ENCODE measurements at regions not wholly inside any gene's neighbourhood (a gene's known extent, or its start where the extent isn't known, plus 50 kb on each side); places are given as distances from the start of the nearest gene placed in this dataset.

- no peak for DNase-seq (ENCODE audit: low read depth in 2 of 2)
Observed at GRCh38 chr15:62881056-62881455, 161.5 kb upstream of the TPM1 start.

- no peak for DNase-seq (ENCODE audit: low read depth in 2 of 2)
Observed at GRCh38 chr15:62883938-62884479, 158.5 kb upstream of the TPM1 start.

GRCh38 chr15:62886431-62887071 lies 156.0 kb upstream of the TPM1 start:
- no peak for DNase-seq (ENCODE audit: low read depth in 2 of 2)

DNA sequence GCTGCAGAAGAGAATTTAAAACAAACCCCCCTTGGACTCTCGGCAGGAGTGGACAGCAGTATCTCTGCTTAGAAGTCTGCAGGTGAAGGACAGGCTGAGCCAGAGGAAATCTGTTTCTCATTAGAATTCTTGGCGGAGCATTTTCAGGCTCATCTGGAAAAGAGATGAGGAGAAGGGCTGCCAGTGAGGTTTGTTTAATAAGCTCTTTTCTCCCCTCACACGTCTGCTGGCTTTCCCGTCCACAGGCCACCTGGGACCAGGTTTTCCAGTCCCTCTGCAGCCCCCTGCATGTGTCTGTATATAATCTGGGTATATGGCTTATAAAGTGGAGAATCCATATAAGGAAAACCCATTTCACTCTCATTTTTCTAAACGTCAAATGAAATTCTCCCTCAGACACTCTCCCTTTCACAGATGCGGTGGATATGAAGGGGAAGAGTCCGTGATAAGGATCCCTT lies 155.4 kb upstream of the TPM1 start:
- DNase-seq (ENCODE audit: low read depth in 2 of 2) = no peak

DNA sequence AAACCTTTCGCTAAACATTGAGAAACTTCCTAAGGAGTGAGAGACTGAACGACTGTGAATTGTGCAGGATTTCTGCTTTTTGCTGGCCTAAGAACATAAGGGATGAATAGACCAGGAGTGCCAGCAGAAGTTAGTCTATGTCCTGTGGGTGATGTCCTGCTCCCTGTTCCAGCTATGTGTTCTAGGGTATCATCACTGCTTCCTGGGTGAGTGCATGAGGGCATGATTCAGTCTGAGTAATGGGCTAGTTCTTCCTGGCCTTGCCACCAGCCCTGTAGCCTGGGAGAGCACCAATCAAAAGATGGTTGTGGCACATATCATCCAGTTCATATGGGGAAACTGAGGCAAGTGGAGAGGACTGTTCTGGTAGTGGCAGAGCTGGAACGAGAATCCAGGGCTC lies 153.9 kb upstream of the TPM1 start:
- no peak for DNase-seq (ENCODE audit: low read depth in 2 of 2)

DNA sequence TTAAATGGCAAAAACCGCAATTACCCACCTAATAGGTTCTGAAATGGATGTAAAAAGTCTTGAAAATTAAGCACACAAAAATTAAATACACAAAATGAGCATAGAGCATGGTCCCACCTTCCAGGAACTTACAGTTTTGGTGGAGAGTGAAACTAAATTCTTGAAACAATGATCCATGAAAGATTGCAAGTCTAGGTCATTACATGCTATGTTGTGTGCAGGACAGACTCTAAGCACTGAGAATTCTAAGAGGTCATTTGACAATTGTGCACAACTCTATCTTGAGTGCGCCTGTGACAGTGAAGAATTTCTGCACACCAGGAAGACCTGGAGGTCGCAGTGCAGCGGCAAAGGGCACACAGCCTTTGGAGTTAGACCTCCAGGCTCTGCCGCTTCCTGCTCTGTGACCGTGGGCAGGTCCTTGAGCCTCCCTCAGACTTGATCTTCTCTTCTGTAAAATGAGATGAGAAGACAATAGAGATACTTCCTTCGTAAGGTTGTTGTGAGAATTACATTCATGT lies 153.3 kb upstream of the TPM1 start:
- DNase-seq (ENCODE audit: low read depth in 2 of 2) = no peak

- DNase-seq (ENCODE audit: low read depth in 2 of 2) = no peak
Observed at GRCh38 chr15:62889734-62890505, 152.6 kb upstream of the TPM1 start.

DNA sequence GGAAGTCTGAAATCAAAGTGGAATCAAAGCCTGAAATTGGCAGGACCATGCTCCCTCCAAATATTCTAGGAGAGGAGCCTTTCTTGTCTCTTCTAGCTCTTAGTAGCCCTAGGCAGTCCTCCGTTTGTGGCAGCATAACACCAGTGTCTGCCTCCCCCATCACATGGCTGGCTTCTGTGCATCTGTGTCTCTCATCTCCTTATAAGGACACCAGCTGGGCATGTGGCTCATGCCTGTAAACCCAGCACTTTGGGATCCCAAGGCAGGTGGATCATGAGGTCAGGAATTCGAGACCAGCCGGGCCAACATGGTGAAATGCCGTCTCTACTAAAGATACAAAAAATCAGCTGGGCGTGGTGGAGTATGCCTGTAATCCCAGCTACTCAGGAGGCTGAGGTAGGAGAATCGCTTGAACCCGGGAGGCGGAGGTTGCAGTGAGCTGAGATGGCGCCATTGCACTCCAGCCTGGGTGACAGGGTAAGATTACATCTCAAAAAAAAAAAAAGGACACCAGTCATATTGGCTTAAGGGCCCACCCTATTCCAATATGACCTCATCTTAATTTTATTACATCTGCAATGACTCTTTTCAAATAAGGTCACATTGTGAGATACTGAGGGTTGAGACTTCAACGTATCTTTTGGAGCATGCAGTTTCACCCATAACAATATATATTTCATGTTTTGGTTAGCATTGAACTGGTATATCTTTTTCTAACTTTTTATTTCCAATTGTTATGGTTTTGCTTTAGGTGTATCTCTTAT lies 148.0 kb upstream of the TPM1 start:
- DNase-seq (ENCODE audit: low read depth in 2 of 2) = no peak

- no peak for DNase-seq (ENCODE audit: low read depth in 2 of 2)
Observed at GRCh38 chr15:62895139-62895866, 147.2 kb upstream of the TPM1 start.

DNA sequence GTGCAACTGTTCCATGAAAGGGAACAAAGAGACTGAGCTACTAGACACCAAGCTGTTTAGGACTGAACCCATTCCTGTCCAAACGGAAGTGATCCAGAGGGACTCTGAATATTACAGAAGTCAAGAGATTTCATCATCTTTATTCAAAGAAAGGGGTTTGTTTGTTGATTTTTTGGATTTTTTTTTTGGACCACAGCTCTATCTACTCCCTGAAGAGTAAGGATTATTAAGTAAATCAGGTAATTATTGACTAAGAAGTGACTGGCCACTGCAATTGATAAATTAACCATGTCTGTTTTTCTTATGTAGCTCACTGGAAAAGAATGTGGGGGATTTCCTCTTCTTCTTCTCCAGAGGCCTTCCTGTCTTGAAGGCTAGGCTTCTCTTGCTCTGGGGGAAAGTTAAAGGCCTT lies 146.6 kb upstream of the TPM1 start:
- DNase-seq (ENCODE audit: low read depth in 2 of 2) = no peak

GRCh38 chr15:62896380-62896866 lies 146.1 kb upstream of the TPM1 start:
- no peak for DNase-seq (ENCODE audit: low read depth in 2 of 2)

DNA sequence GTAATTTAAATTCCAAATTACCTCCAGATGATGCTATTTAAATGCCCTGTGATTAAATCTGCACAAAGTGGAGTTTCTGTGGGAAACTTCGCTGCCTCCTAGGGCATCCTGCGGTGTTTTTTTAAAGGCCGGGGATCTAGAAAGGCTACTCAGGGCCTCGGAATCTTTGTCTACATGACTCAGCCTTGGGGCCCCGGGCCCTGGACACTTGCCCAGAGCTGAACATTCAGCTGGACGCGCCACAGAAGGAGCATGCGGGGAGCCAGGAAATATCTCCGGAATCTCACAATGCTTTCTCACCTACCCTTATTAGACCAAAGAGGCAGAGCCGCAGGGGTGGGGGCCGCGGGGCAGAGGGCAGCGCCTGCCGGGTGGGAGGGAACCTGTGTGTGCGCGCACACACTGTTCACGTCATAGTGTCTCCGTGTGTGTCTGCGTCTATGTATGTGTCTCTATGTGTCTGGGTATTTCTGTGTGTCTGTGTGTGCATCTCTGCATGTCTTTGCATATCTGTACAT lies 145.5 kb upstream of the TPM1 start:
- DNase-seq (ENCODE audit: low read depth in 2 of 2) = no peak

GRCh38 chr15:62897634-62898033 lies 144.9 kb upstream of the TPM1 start:
- DNase-seq (ENCODE audit: low read depth in 2 of 2) = no peak

DNA sequence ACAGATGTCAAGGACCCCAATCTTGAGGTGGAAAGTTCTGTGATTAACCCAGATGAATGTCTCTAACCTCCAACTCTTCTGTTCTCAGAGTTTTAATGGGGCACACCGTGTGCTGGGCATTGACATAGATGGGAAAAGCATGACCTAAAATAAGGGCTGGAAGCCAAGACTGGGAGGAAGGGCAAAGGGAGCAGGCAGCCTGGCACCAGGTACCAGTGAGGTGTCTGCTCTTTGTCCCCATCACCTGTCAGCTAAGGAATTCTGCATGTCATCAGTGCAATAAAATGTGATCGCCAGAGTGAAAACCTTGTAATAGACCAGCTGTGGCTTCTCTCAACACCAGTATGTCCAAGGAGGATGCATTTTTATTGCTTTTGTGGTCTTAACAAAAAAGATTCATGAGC lies 143.5 kb upstream of the TPM1 start:
- DNase-seq (ENCODE audit: low read depth in 2 of 2) = no peak

DNA sequence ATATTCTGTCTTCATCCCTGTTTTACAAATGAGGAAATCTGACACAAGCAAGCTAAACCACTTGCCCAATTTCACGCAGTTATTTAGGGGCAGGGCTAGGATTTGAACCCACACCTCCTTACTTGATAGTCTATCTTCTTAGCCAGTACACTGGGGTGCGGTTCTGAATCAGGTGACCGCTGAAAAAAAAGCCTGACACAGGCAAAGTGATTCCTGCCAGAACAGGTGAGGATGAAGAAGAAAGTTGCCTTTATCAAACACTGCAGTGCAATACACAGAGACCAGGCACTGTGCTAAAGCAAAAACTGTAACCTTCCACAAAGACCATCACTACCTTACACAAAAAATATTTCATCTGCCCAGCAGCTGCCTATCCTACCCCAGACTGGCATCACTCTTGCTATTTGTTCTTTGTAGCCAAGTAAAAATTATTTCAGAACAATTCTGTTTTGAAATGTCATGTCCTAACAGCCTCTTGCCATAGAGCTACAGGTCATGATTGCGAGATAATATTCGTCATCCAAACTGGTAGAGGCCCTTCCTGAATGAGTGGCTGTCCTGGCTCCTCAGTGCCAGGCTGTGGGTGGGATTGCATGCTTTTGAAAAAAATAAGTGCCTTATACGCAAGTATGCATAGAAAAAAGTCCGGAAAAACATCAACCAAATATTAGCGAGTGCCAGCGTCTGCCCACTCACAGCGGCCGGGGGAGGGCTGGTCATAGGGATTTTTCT lies 142.3 kb upstream of the TPM1 start:
- no peak for DNase-seq (ENCODE audit: low read depth in 2 of 2)

- DNase-seq (ENCODE audit: low read depth in 2 of 2) = no peak
Observed at GRCh38 chr15:62901087-62901486, 141.5 kb upstream of the TPM1 start.

- DNase-seq (ENCODE audit: low read depth in 2 of 2) = no peak
Observed at GRCh38 chr15:62901909-62902546, 140.5 kb upstream of the TPM1 start.

DNA sequence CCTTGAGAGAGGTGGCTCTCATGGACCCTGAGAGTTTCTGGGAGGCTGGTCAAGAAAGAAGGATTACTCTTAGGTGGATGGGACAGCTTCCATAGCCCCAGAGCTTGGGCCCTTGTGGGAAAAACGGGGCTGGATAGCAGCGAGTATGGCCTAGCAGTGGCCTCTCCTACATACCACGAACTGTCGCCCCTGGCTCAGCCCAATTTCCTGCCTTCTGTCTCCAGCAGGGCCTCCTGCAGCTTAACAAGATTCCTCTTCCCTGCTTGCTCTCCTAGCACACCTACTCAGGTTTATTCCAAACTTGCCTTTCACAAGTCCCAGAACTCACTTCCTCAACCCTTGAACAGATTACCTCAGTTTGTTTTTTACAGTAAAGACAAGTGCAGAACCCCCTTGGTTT lies 139.7 kb upstream of the TPM1 start:
- DNase-seq (ENCODE audit: low read depth in 2 of 2) = no peak

DNA sequence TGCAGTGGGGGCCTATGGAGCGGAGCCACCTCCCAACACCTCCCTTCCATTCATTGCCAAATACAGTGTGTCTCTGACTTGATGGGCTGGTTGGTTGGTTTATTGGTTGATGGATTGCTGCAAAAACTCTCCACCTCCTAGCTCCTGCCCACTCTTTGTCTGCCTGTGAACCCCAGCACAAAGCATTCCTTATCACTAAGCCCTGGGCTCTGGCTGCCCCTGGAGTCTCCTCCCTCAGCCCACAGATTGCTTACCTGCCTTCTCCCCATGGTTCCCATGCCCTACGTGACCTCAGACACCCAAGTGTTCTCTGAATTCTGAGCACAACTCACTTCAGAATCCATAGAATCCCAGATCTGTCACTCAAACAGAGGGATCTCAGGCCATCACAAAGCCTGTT lies 139.1 kb upstream of the TPM1 start:
- DNase-seq (ENCODE audit: low read depth in 2 of 2) = no peak
